GM18520 (cell line): ENCODE measurements at regions not wholly inside any gene's neighbourhood (a gene's known extent, or its start where the extent isn't known, plus 50 kb on each side); places are given as distances from the start of the nearest gene placed in this dataset.
"Not testable (repeated sequence)": the region's sequence is repeated elsewhere in the genome, so short reads cannot be mapped to it uniquely, and the experiment has no call there.

Source experiments
- ATAC-seq: cut with Tn5 transposase; IDR thresholded peaks from one replicate; pipeline ENCODE4 v1.9.1; 2021; ENCODE audit not compliant: unreplicated experiment

DNA sequence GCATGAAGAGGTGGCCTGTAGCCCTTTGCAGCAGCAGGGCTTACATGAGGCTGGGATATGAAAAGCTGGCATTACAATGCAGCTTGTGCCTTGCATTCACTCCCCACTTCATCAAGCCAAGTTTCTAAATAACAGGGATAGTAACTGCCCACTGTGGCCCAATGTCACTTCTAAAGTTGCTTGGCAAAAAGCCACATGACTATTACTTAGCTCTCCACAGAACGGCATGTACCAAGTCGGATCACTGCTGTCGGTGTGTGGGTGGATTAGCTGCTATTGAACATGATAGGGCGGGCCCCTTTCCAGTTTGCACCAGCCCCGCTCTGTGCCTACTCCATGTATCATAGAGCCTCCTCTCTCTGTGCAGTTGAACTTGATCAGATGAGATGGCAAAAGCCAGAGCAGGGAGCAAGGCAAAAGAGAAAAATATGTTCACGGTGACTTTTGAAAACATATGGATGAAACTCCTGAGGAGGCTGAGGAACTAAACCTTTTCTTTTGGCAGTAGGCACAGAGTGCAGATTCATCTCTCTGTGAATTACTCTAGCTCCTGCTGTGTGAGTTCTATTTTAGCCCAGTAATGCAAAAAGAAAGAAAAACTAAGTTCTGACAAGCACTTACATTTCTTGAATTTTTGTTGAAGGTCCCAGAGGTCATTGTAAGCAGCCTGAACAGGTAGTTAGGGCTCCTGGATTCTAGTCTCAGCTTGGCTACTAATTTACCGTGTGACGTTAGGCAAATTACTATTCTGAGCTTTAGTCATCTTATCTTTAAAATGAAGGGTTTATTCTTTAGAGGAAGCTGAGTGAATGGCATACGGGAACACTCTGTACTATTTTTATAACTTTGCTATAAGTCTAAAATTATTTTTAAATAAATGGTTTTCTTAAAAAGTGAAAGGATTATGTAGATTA is 125.6 kb upstream of the NBPF9 start:
- ATAC-seq, result not testable (repeated sequence)

GRCh38 chr1:149229813-149230212 is 126.5 kb upstream of the NBPF9 start:
- not testable (repeated sequence) for ATAC-seq

- ATAC-seq, result not testable (repeated sequence)
Measured at GRCh38 chr1:149234926-149235914, 131.9 kb upstream of the NBPF9 start.

DNA sequence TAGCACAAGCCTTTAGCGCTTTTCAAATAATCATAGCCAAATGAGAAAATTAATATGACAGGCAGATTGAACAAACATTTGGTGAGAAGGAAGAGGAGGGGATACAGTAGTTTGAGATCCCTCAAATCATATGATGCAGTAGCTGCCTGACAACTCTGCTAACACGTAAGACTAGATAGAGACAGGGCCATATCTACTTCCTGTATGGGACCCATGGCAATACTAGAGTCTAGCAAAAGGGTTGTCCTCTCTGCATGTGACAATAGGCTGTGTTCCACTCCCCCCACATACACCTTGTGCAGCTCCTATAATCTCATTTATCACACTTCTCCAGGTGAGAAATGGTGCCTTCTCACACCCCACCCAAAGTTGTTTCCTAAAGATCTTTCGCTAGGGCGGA is 134.2 kb upstream of the NBPF9 start:
- ATAC-seq, result not testable (repeated sequence)

- ATAC-seq, result not testable (repeated sequence)
Measured at GRCh38 chr1:149239897-149240508, 136.7 kb upstream of the NBPF9 start.

GRCh38 chr1:149240530-149240929 is 137.2 kb upstream of the NBPF9 start:
- ATAC-seq, result not testable (repeated sequence)

DNA sequence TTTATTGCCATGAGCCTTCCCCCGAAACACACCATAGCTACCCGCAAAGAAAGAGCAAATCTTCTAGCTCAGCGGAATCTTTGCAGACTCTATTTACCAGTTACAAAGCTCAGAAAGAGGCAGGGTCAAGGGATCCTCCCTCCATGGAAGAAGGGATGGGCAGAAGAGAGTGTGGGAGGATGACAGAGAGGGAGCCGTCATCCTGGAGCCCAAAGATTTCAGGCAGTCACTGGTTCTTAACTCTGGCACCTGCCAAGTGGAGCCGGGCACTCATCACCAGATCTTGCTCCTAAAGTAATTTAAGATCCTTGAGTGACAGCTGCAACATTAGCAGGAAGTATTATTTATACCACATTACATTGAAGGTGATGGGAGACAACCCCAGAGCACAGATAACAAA is 137.9 kb upstream of the NBPF9 start:
- ATAC-seq, result not testable (repeated sequence)

DNA sequence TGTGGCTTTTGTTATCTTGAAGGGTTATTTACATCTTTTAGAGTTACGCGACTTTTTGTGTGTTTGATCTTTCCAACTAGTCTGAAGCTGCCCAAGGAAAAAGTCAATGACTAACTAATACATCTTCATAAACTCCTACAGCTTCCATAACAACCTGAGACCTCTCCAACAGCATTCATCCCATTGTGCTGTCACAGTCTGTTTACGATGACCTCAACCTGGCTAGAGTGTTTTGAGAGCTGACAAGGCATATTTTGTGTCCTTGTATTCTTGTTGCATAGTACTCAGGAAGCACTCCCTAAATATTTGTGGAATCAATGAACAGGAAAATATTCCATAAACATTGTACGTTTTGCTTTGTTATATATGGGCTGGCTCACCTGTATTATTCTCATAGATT is 140.2 kb upstream of the NBPF9 start:
- not testable (repeated sequence) for ATAC-seq

- ATAC-seq, result not testable (repeated sequence)
Measured at GRCh38 chr1:149244621-149245020, 141.3 kb upstream of the NBPF9 start.

DNA sequence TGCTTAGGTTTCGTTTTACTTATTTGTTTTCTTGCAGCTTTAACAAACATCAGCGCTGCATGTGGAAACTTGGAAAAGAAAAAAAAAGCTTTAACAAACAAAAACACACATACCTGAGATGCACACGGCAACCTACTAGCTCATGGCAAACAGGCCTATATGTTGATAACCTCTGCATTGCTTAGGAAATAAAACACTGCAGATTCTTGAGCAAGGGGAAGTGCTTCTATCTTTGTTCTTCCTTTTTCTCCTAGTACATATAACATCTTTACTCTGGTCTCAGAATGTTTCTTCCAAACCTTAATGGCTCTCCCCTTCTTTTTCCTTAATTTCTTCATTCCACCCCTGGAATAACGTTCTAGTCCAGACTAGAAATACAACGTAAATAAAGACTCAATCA is 142.9 kb upstream of the NBPF9 start:
- not testable (repeated sequence) for ATAC-seq

DNA sequence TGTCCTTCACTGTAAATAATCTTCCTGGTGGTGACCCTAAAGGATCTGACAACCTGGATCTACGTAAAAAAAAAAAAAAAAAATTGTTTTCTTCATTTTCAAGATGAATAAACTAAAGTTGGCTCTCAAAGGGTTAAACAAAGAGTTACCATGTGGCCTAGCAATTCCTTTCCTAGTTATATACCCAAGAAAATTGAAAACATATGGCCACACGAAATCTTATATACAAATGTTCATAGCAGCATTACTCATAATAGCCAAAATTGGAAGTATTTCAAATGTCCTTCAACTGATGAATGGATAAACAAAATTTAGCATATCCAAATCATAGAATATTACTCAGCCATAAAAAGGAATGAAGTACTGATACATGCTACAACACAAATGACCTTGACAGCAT is 145.3 kb upstream of the NBPF9 start:
- not testable (repeated sequence) for ATAC-seq

DNA sequence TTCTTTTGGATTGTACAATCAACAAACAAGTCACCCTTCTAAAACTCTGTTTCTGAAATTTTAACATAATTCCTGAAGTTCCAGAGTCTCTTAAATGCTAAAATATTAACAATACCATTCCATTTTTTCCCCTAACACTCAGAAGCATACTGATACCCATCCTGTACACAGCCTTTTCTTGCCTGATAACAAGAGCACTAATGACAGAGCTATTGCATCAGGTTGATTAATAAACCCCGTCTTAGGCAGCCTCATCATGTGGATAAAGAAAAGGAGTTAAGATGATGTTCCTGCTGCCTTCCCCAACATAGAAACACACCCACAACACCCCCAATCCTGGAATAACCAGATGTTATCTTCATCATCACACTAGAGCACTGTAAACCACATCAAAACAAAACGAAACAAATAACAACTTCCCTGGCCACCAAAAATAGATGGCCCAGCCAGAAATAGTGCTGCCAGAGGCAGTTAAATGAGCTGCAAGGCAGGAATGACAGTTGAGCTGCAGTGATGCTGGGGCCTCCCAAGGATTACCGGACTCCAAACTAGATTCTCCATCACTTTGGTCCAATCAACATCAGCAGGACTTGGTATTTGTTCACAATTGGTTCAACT is 146.6 kb upstream of the NBPF9 start:
- ATAC-seq, result not testable (repeated sequence)

DNA sequence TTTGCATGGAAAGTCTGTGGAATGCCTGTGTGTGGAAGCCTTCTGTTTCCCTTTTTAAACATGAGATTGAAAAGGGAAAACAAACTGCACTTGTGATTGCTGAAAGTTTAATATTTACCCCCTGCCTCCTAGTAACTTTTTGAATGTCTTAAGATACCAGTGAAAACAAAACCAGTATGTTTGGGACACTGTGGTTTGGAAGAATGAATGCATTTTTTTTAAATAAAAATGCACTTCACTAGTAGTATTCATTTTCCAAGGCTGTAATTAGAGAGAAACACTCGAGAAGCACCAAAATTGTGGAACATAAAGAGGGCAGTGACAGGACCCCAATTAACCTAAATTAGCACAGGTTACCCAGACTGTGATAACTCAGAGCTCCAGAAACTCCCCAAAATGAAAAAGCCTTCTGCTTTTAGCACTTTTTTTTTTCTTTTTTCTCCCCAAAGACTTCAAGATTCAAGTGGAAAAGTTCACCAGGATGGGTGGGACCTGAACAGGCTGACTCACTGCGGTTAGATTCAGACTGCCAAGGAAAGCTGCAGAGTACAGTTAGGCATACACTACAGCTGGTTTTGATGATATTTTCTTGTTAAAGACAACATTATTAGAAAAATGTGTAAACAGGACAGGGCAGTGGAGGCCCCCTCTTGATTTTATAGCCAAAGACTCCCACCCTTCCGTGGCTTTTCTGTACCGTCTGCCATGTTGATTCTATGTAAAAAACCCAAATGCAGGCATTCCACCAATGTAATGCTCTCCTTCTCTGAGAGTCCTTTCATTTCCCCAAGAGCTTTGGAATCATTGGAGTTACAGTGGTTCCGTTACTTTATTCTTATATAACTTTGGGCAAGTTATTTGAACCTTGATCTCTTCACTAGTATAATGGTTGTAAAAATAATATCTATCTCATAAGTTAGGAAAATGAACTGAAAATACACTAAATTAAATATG is 151.8 kb upstream of the NBPF9 start:
- ATAC-seq, result not testable (repeated sequence)

DNA sequence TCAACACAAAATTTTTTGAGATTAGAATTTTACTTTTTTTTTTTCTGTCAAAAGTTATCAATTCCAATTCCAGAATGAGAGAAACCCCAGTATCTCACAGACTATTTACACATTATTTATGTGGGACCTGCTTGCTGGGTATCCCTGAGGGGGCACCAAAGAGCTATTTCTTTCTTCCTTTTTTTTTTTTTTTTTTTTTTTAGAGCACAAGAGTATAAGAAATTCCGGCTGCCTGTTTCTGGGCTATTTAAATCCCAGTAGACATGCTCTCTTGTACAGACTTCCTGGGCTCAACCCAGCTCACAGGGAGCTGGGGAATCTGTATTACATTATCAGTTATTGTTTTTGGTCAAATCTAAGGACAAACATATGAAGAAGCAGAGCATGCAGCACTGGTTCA is 156.9 kb upstream of the NBPF9 start:
- not testable (repeated sequence) for ATAC-seq

- not testable (repeated sequence) for ATAC-seq
Measured at GRCh38 chr1:149260736-149261340, 157.5 kb upstream of the NBPF9 start.

DNA sequence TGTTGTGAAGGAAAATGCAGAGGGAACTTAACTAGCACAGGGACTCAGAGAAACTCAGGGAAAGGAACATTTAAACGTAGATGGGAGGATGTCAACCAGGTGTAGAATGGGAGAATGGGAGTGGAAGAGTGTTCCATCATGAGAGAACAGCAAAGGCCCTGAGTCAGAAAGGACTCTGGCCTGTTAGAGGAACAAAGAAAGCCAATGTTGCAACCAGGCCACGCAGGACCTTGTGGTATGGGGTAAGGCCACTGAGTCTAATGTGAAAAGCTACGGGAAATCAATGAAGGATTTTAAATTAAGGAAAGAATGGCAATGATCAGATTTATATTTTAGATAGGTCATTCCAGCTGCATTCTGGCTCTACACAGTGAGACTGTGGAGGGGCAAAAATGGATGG is 163.9 kb upstream of the NBPF9 start:
- not testable (repeated sequence) for ATAC-seq

- not testable (repeated sequence) for ATAC-seq
Measured at GRCh38 chr1:149269001-149269702, 165.8 kb upstream of the NBPF9 start.

- ATAC-seq, result not testable (repeated sequence)
Measured at GRCh38 chr1:149269833-149270232, 166.5 kb upstream of the NBPF9 start.
